ENCODE measurements at regions not wholly inside any gene's neighbourhood (a gene's known extent, or its start where the extent isn't known, plus 50 kb on each side); places are given as distances from the start of the nearest gene placed in this dataset.

GRCh38 chr7:155878250-155878649 is 66.0 kb upstream of the SHH start:
- TF ChIP-seq POLR2A (IDR thresholded peaks at IDR 0.05; ENCODE audit: low read depth, low read length): no peak
- TF ChIP-seq SPI1 (IDR thresholded peaks at IDR 0.05; ENCODE audit: low read depth, low read length): no peak
- TF ChIP-seq TAF1 (IDR thresholded peaks at IDR 0.05; ENCODE audit: low read depth, low read length): no peak
- no peak for TF ChIP-seq POLR2AphosphoS5 (IDR thresholded peaks at IDR 0.05; ENCODE audit: low read depth, low read length)
- no peak for TF ChIP-seq PAX5 (IDR thresholded peaks at IDR 0.05; ENCODE audit: insufficient read depth, low read length, severe bottlenecking)
